ENCODE measurements at regions not wholly inside any gene's neighbourhood (a gene's known extent, or its start where the extent isn't known, plus 50 kb on each side); places are given as distances from the start of the nearest gene placed in this dataset.

- TF ChIP-seq, protein P1, sequence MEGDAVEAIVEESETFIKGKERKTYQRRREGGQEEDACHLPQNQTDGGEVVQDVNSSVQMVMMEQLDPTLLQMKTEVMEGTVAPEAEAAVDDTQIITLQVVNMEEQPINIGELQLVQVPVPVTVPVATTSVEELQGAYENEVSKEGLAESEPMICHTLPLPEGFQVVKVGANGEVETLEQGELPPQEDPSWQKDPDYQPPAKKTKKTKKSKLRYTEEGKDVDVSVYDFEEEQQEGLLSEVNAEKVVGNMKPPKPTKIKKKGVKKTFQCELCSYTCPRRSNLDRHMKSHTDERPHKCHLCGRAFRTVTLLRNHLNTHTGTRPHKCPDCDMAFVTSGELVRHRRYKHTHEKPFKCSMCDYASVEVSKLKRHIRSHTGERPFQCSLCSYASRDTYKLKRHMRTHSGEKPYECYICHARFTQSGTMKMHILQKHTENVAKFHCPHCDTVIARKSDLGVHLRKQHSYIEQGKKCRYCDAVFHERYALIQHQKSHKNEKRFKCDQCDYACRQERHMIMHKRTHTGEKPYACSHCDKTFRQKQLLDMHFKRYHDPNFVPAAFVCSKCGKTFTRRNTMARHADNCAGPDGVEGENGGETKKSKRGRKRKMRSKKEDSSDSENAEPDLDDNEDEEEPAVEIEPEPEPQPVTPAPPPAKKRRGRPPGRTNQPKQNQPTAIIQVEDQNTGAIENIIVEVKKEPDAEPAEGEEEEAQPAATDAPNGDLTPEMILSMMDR (IDR thresholded peaks at IDR 0.05; ENCODE audit: insufficient read depth, low read depth, low read length) = no peak
- no peak for TF ChIP-seq EZH2 (IDR thresholded peaks at IDR 0.05; ENCODE audit: insufficient read depth, low read length)
- Mint-ChIP-seq H3K36me3 (ENCODE audit: low read depth, unreplicated experiment) (no peaks in the 10 kb centered on the region), H3K27me3 (ENCODE audit: low read depth, unreplicated experiment) (no peaks in the 10 kb centered on the region), H3K4me1 (ENCODE audit: low read depth, unreplicated experiment) (no peaks in the 10 kb centered on the region), H3K27ac (ENCODE audit: unreplicated experiment) (no peak overlapping the region), H3K9me3 (ENCODE audit: unreplicated experiment) (no peaks in the 10 kb centered on the region), H3K4me3 (ENCODE audit: unreplicated experiment) (no peak overlapping the region)
- Histone ChIP-seq H3K4me2 (ENCODE audit: low read length) (no peak overlapping the region), H2AFZ (ENCODE audit: low read depth, low read length) (no peak overlapping the region), H3K9me3 (ENCODE audit: insufficient read depth, low read depth, low read length) (no peaks in the 10 kb centered on the region), H3K4me1 (ENCODE audit: insufficient read depth, low read length) (no peaks in the 10 kb centered on the region), H3K36me3 (ENCODE audit: insufficient read depth, low read length) (no peaks in the 10 kb centered on the region), H3K9ac (ENCODE audit: low read length) (no peak overlapping the region), H3K27me3 (ENCODE audit: insufficient read depth, low read length) (no peaks in the 10 kb centered on the region), H3K27ac (ENCODE audit: low read depth, low read length) (no peak overlapping the region), H3K4me3 (ENCODE audit: insufficient read depth, low read depth, low read length) (no peak overlapping the region), H3K79me2 (ENCODE audit: insufficient read depth, low read length) (no peaks in the 10 kb centered on the region), H4K20me1 (ENCODE audit: insufficient read depth, low read length) (no peaks in the 10 kb centered on the region)
- no peak for DNase-seq (ENCODE audit: low read depth)
- no peak for FAIRE-seq
Measured at GRCh38 chr9:18092138-18092537, 381.8 kb upstream of the ADAMTSL1 start.

- no peaks in the 10 kb centered on the region for H3K9me3 Mint-ChIP-seq (ENCODE audit: unreplicated experiment)
- Histone ChIP-seq H3K27me3 (ENCODE audit: insufficient read depth, low read length) (no peaks in the 10 kb centered on the region), H3K4me2 (ENCODE audit: low read length) (no peak overlapping the region), H3K27ac (ENCODE audit: low read depth, low read length) (no peak overlapping the region), H4K20me1 (ENCODE audit: insufficient read depth, low read length) (no peaks in the 10 kb centered on the region), H3K4me3 (ENCODE audit: insufficient read depth, low read depth, low read length) (no peak overlapping the region), H3K36me3 (ENCODE audit: insufficient read depth, low read length) (no peaks in the 10 kb centered on the region), H3K9me3 (ENCODE audit: insufficient read depth, low read depth, low read length) (no peaks in the 10 kb centered on the region), H3K4me1 (ENCODE audit: insufficient read depth, low read length) (no peaks in the 10 kb centered on the region), H2AFZ (ENCODE audit: low read depth, low read length) (no peak overlapping the region), H3K79me2 (ENCODE audit: insufficient read depth, low read length) (no peaks in the 10 kb centered on the region), H3K9ac (ENCODE audit: low read length) (no peak overlapping the region)
- TF ChIP-seq, protein P1 (IDR thresholded peaks at IDR 0.05; ENCODE audit: insufficient read depth, low read depth, low read length) = no peak
- no peaks in the 10 kb centered on the region for H3K27me3 Mint-ChIP-seq (ENCODE audit: low read depth, unreplicated experiment)
- H3K27ac Mint-ChIP-seq (ENCODE audit: unreplicated experiment) = no peak overlapping the region
- FAIRE-seq (no peak), DNase-seq (ENCODE audit: low read depth) (no peak)
- no peak overlapping the region for H3K4me3 Mint-ChIP-seq (ENCODE audit: unreplicated experiment)
- no peaks in the 10 kb centered on the region for H3K36me3 Mint-ChIP-seq (ENCODE audit: low read depth, unreplicated experiment)
- H3K4me1 Mint-ChIP-seq (ENCODE audit: low read depth, unreplicated experiment) = no peaks in the 10 kb centered on the region
Measured at GRCh38 chr9:18106006-18106560, 367.9 kb upstream of the ADAMTSL1 start.

- TF ChIP-seq, protein P1 (IDR thresholded peaks at IDR 0.05; ENCODE audit: insufficient read depth, low read depth, low read length) = no peak
- no peak for TF ChIP-seq EZH2 (IDR thresholded peaks at IDR 0.05; ENCODE audit: insufficient read depth, low read length)
- Histone ChIP-seq H2AFZ (ENCODE audit: low read depth, low read length) (no peak overlapping the region), H3K9me3 (ENCODE audit: insufficient read depth, low read depth, low read length) (no peaks in the 10 kb centered on the region), H3K4me3 (ENCODE audit: insufficient read depth, low read depth, low read length) (no peak overlapping the region), H3K4me2 (ENCODE audit: low read length) (no peak overlapping the region), H3K79me2 (ENCODE audit: insufficient read depth, low read length) (no peaks in the 10 kb centered on the region), H3K27ac (ENCODE audit: low read depth, low read length) (no peak overlapping the region), H4K20me1 (ENCODE audit: insufficient read depth, low read length) (no peaks in the 10 kb centered on the region), H3K9ac (ENCODE audit: low read length) (no peak overlapping the region), H3K36me3 (ENCODE audit: insufficient read depth, low read length) (no peaks in the 10 kb centered on the region), H3K27me3 (ENCODE audit: insufficient read depth, low read length) (no peaks in the 10 kb centered on the region), H3K4me1 (ENCODE audit: insufficient read depth, low read length) (no peaks in the 10 kb centered on the region)
- Mint-ChIP-seq H3K4me3 (ENCODE audit: unreplicated experiment) (no peak overlapping the region), H3K36me3 (ENCODE audit: low read depth, unreplicated experiment) (no peaks in the 10 kb centered on the region), H3K27me3 (ENCODE audit: low read depth, unreplicated experiment) (no peaks in the 10 kb centered on the region), H3K9me3 (ENCODE audit: unreplicated experiment) (no peaks in the 10 kb centered on the region), H3K27ac (ENCODE audit: unreplicated experiment) (no peak overlapping the region), H3K4me1 (ENCODE audit: low read depth, unreplicated experiment) (no peaks in the 10 kb centered on the region)
- no peak for FAIRE-seq
- DNase-seq (ENCODE audit: low read depth) = no peak
Measured at GRCh38 chr9:18109675-18110074, 364.3 kb upstream of the ADAMTSL1 start.

All from astrocyte (in vitro differentiated cells and primary cell).